Stimulated activated CD4-positive, alpha-beta T cell treated with anti-CD3 and anti-CD28 coated beads, Interleukin-1b, Interleukin-23, amount 100 ng/mL, for 1 hour (primary cell): ENCODE measurements at regions not wholly inside any gene's neighbourhood (a gene's known extent, or its start where the extent isn't known, plus 50 kb on each side); places are given as distances from the start of the nearest gene placed in this dataset.
A peak's percentile ranks its signal among the peaks of the same experiment; 100 is the strongest.

Experiments used
- DNase-seq, 2 donors: peaks; one replicate each; pipeline ENCODE4 v3.0.0-alpha.2; 2020; ENCODE audit warnings: low read depth in 2 of 2

DNA sequence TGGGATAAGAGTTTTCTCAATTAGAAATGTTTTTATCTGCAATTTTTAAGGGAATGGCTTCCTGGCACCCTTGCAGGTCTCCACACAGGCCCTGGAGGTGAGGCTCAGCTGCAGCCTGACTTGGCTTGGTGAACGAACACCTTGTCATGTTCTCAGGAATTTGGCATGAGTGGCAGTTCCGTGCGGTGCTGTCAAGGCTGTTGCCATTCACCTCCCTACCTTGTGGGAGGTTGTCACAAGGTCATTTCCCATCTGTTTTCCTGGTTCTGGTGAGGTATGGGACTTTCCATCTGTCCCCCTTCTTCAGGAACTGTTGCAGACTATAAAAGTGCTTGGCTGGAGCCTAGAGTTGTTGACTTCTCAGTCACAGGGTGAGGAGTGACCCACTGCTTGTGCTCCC is 82.9 kb downstream of the ELOVL4 start:
- no peak for DNase-seq

DNA sequence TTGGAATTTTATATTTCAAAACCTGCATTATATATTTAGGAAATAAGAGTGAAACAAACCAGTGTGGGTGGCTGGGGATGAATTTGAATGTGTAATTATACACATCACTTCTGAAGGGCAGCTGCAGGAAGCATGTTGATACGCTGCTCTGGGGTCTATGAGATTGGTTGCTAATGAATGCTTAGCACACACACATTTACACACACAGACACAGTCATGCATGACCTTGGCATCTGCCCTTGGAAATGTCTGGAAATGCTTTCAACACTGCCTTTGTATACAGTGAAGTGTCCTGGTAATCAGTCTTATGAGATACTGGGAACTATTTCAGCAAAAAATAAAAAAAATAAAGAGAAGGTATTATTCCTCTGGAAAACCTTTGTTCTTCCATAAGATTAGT is 83.4 kb downstream of the ELOVL4 start:
- no peak for DNase-seq

DNA sequence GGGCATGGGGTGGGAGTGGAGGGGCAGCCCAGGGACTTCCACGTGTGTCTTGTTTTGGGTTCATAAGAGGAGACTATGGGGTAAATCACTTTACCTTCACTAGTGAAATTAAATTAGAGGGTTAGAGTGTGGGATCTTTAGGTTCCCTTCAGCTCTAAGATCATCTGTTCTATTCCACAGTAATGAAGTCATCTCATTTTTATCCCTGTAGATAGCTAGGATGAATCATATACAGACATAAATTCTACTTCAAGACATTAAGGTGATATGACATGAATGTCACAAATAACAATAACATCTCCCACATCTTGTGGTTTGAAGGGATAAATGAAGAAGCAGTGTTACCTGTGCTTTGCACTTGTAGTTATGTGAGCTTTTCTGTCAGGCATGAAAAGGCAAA is 83.8 kb downstream of the ELOVL4 start:
- no peak for DNase-seq

DNA sequence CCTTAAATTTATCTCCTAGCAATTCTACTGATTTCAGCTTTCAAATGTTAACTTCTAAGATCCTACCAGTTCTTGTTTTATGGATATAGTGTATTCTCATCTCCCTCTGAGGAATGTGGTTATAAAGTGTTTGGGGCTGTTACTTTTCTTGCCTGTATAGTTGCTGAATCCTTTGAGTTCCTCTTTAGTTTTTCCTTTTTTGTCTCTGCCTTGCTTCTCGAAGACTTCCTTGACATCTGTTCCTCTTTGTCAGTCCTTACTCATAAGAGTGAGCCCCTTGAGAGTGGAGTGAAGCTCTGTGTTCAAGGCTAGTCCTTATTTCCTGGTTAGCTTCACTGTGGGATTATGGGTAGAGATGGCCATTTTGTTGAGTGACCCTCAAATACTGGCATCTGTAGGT is 84.6 kb downstream of the ELOVL4 start:
- DNase-seq: no peak

DNA sequence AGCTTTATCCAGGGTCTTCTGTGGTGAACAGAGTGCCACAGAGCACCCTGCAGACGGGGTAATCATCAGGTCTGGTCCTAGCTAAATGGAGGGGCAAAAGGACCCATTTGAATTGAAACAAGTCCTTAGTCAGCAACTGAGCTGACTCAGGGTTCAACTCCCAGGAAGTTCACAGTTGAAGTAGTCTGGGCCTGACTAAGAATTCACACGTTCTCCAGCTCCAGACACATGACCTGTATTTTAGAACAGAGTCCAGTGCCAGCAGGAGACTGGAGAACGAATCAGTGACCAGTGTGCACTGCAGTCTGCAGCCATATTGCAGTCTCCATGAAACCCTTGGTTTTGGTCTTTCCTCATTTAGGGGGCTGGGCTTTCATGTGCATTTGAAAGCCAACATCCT is 85.2 kb downstream of the ELOVL4 start:
- no peak for DNase-seq

DNA sequence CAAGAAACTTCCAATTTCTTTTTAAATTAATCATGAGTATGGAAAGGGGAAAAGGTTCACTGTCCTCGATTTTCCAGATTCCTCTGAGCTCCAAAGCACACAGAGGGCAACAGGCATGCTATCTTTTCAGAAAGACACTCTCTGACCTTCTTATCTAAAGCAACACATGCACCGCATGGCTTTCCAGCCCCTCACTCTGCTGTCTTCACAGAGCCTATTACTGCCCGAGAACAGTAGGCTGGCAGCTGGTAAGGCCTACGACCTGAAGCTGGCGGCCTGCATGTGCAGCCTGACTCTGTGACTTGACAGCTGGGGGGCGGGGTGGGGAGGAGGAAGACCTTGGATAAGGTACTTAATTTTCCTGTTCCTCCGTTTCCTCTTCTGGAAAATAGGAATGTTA is 86.3 kb downstream of the ELOVL4 start:
- no peak for DNase-seq

DNA sequence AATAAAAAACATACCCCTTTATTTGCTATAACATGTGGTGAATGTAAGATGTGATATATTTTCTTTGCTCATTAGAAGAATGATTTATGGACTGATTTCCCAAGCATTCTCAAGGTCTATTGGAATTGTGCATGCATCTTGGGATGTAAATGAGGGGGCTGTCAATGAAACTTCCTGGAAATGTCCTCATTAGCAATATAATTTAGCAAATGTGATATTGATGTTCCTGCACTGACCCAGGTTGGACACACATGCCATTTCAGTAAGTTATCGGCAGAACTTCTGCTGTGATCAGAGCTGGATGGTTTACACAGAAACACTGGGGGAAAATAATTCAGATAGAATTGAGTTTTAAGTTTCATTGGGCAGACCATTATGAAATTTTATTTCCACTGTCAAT is 99.9 kb downstream of the ELOVL4 start:
- DNase-seq: no peak

DNA sequence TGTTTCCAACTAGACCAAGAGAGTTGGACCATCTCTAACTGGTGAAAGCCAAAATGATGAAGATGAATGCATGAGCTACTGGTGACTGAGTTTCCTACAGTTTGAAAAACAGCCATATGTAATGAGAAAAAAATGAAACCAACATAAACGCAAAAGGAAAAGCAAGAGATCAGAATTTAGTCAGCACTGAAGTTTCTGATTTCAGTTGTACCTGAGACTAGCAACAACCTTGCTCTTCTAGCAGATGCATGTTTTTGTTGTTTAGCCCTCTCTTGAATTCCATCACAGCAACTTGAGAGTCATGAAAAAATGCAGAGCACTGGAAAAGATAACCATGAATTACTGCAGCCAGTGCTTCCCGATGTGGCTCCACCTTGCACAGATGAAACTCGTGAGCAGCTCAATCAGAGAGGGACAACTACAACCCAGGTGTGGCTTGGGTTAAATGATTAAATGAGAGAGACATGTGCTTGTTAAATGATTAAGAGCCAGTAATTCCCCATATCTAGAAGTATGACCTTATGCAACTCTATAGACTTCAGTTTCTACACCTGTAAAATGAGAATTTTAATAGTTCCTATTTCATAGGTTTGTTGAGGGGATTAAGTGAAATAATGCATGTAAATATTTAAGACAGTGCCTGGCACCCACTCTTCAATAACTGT is 104.8 kb downstream of the ELOVL4 start:
- DNase-seq: no peak

DNA sequence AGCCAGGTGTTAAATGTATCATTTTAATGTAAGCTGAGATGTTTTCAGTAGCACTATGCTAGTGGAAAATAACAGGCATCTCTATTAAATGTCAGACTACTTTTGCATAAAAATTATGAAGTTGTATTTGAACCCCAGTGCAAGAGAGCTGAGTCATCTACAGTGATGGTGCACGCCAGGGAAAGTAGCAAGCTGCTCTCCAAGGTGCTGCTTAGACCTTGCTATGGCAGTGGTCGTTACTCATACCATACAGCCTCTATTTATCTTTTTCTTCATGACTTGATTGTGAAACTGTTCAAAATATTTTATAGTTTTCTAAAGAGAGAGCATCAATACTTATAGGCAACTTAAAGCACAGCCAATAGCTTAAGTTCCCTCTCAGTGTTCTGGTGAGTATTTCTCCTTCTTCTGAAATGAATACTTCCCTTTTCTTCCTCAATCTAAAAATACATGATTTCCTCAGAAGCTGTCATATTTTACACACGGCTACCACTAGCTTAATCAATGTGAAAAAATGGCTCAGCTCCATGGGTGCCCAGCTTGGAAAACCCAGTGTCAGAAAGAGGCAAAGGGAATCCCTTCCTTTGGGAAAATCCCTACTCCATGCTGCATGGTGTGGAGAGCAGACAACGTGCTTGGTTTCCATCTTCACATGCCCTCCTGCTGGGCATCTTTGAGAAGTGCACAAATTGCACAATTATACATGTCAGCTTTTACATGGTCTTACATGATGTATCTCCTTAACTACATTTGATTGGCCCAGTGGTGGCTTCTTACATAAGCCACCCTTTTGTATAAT is 105.6 kb downstream of the ELOVL4 start:
- DNase-seq: no peak

DNA sequence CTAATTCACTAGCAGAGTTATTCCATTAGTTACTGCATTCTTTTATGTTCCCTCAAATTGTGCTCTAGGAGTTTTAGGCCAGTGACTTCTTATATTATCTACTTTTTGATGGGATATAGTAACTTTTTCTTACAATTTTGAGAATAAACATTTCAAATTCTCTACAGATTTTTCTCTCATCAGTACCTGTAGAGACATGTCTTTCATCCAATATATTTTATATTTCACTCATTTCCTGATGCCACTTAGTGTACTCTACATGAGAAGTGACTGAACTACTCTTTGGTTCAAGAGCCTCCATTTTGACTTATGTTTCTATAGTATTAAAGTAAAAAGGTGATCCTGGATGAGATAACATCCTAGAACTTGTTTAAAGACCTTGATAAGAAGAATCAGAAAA is 108.5 kb downstream of the ELOVL4 start:
- no peak for DNase-seq

DNA sequence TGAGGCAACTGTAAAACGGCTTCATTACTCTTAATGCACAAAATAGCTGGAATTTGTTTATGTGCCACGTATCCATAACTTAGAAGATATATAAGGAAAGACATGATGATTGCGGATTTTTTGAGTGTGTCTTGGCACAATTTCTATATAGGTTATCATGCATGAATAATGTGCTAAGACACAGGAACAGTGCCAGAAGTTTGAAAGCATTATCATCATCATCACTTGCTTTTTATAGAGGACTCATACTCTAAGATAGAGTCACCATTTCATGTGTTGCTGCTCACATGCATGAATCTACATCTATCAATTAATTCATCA is 113.4 kb downstream of the ELOVL4 start:
- no peak for DNase-seq

DNA sequence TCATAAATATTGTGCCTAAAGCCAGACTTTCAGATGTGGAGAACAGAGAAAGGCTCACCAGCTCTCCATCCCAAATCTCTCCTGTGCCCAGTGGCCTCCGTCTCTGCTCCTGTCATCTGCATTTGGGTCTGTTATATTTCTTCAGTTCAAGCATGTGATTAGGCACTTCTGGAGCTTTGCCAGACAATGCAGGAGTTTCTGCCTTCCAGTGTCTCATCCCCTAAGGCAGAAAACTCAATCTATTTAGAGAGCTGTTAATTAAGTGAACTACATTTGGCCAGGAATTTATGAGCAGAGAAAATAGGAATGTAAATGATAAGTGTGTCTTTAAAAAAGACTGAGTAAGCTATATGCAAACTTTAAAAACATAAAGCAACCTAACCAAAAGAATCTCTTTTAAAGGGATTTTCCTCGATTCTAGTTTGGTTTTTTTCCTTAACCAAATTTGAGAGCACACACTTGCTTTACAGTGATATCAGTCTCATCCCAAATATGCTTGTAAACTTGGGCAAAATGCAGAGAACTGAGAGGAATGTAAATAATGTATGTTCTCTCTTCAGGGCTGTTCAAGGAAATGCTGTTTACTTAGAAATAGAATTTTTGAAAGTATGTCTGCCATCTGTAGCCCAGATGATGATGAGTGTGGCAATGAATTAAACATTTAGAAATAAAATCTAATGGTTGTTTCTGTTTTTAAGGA is 113.9 kb downstream of the ELOVL4 start:
- no peak for DNase-seq

DNA sequence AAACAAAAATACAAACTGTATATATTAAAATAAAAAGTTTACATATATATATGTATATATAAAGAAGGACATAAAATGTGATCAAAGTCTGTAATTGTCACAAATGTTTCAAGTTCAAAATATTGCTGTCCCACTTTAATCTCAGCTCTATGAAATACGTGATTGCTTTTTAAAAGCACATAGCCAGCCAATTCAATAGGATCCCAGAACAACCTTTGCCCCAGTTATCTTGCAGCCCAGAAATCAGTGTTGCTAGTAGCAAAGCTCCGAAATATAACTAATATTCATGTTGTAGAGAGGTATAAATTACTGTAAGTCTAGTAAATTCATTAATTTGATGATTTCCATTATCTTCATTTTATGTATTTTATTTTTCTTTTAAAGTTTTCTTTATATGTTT is 114.6 kb downstream of the ELOVL4 start:
- DNase-seq: no peak

DNA sequence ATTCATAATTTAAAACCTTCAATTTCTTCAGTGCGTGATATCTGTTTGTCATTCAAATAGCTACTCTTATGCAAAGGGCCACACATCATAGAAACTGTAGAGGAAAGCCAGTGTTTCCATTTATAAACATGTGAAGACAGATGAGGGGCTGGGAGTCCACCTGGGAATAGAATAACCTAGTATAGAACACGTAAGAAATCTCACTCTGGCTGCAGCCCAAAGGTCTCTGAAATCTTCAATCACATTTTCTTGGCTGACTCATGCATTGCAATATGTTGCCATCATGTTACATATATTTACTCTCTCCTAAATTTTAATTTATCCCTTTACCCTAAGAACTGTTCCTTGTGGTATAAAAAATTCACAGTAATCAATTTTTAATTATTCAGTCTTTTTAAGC is 123.2 kb downstream of the ELOVL4 start:
- DNase-seq: no peak

DNA sequence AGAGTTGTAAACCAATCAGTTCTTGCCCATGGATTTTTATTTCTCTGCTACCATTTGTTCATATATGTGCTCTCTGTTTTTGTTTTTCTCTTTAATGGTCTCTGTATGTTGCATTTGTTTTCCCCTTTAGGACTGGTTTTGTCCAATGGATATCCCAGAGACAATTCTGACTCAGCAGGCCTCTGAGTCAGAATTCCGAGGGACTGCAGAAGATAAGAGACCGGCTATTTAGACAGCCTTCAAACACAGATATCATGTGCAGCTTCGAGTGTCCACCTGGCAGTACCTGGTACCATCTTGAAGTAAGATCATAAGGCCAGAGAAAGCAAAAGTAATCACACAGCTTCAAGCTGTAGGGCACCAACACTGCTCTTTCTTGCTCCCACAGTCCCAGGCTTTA is 125.5 kb downstream of the ELOVL4 start:
- no peak for DNase-seq

DNA sequence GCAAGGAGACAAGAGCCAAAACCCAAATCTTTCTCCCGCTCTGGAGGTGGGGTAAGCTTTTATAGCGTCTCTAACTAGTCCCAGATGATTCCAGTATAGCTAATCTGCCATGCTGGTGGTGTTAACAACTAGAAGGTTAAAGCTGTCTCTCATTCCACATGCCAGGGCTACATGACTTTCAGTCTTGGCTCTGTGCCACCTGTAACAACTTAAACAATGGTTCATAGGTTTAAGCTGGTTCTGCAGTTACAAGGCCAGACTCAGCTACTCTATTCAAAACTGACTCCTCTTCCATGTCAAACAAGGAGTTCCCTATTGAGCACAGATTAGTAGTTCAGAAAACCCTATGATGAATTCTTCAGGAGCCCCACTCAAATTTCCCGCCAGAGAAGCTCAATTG is 128.9 kb downstream of the ELOVL4 start:
- DNase-seq: no peak

DNA sequence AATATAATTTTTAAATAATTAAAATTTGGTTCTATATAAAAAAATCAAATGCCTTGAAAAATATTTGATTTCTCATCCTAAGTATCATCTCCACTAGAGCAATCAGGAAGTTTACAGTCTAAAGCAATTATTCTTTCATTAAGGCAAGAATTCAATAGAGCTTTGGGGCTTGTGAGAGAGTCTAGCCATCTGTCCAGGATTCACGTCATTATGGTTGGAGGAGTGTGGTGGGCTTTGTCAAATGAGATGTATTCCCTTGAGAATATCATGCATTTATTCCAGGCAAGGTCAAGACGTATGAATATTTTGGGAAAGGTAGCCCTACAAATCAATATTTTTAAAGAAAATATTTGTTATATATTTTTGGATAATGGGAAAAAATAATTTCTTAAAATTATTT is 132.4 kb downstream of the ELOVL4 start:
- DNase-seq: no peak

DNA sequence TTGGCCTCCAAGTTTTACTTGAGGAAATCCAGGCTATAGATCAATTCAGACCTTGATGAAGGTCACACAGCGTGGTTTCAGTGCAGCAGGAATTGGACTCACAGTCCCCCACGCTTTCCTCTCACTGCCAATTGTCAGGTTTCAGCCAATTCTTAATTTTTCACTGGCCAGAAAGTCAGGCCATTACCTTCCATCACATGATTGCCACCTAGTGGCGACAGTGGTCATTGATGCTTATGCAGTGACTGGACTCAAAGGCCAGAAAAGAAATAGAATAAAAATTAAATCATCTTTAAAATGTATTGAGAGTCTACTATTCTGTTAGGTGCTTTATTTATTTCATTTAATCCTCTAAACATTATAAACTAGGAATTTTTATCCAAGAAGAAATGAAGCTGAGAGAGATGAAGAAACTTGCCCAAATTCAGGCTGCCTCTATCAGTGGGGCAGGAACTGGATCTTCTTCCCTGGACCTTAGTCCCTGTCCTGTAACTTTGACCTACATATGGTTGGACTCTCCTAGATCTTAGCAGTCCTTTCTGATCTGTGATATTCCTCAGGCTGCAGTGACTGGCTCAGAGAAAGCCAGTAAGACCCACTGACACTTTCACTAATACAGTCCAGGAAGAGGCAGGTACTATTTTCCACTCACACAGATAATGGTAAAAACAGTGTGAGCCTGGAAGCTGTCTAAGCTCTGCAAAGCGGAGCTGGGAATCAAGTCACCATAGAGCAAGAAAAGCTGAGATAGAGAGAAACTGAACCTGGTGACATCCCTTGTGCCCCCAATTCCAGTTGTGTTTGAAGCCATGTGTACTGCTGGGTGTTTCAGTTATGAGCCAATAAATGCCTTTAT is 133.3 kb downstream of the ELOVL4 start:
- peak; percentile 7 to 43 for DNase-seq

DNA sequence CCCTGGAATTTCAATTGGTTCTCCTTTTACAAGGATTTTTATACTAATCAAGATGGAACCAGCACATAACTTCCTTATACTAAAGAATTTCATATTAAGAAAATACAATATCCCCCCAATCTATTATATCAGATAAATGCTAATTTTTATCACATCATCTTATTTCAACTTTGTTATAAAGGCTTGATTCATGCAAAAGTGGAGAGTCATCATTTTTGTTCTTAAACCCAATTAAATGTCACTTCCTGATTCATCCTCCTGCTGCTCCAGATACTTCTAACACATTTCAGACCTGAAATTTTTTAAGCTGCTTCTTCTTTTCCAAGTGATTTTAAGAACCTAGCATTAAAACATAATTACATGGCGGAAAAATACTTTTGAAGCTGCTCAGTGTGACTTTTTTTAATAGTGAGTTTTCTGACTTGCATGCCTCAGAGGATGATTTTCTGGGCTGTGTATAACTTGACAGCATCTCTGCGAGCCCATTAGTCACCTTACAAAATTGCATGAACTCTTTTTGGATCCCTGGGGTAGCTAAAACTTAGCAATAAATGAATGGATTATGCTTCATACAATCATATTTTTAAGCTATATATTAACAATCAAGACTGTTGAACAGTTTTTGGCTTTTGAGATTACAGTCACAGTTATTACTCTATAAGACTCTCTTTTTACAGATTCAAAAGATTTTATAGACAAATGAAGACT is 134.1 kb downstream of the ELOVL4 start:
- no peak for DNase-seq

DNA sequence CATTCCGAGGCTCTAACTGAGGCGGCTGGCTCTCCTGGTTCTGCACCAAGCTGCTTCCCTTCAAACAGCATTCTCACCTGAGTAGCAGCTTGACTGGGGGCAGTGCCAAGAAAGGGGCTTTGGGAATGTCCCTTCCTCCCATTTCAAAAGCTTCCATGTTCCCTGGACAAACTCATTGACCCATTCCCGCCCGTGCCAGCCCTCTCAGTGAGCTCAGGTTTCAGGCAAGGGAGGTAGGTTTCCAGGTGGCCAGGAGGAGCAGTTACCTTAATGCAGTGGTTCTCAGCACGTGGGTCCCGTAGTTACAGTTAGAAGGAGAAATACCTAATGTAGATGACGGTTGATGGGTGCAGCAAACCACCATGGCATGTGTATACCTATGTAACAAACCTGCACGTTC is 135.2 kb downstream of the ELOVL4 start:
- DNase-seq: no peak

DNA sequence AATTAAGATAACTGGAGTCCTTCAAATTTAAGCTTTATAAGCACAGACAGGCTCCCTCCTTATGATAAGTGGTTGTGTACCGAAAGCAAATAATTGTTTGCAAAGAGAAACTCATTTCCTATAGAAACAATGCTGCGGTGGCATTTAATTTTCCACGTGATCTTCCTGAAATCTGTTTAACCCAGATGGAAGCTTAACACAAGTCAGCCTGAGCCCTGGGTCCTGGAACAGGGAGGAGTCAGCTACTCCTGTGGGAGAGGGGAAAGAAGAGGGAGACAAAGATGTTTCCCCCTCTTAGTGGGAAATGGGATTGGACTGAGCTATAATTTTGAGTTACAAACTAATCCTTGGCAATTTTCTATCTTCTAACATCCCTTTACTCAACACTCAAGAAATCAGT is 136.5 kb downstream of the ELOVL4 start:
- DNase-seq: no peak
